ENCODE measurements at regions not wholly inside any gene's neighbourhood (a gene's known extent, or its start where the extent isn't known, plus 50 kb on each side); places are given as distances from the start of the nearest gene placed in this dataset.

GRCh38 chr2:16063251-16063850 is 123.0 kb downstream of the MYCN start:
- TF ChIP-seq MAX (IDR thresholded peaks at IDR 0.05; ENCODE audit: low read depth, low read length) = no peak
- TF ChIP-seq POLR2A (IDR thresholded peaks at IDR 0.05; ENCODE audit: extremely low read depth, insufficient read length) = no peak
- no peak for TF ChIP-seq MYC (IDR thresholded peaks at IDR 0.05; ENCODE audit: low read depth, low read length)
- no peak for TF ChIP-seq CTCF (IDR thresholded peaks at IDR 0.05; ENCODE audit: low read depth, low read length)
- no peak overlapping the region for H3K4me3 ChIP-seq (ENCODE audit: low read depth, low read length)
- DNase-seq (ENCODE audit: low read depth) = no peak

GRCh38 chr2:16062471-16063250 is 122.3 kb downstream of the MYCN start:
- no peak overlapping the region for H3K4me3 ChIP-seq (ENCODE audit: low read depth, low read length)
- TF ChIP-seq POLR2A (IDR thresholded peaks at IDR 0.05; ENCODE audit: extremely low read depth, insufficient read length) (no peak), MAX (IDR thresholded peaks at IDR 0.05; ENCODE audit: low read depth, low read length) (no peak), MYC (IDR thresholded peaks at IDR 0.05; ENCODE audit: low read depth, low read length) (no peak), CTCF (IDR thresholded peaks at IDR 0.05; ENCODE audit: low read depth, low read length) (no peak)
- DNase-seq (ENCODE audit: low read depth) = no peak

- no peak overlapping the region for H3K4me3 ChIP-seq (ENCODE audit: low read depth, low read length)
- no peak for DNase-seq (ENCODE audit: low read depth)
- TF ChIP-seq MAX (IDR thresholded peaks at IDR 0.05; ENCODE audit: low read depth, low read length) (no peak), POLR2A (IDR thresholded peaks at IDR 0.05; ENCODE audit: extremely low read depth, insufficient read length) (no peak), CTCF (IDR thresholded peaks at IDR 0.05; ENCODE audit: low read depth, low read length) (no peak), MYC (IDR thresholded peaks at IDR 0.05; ENCODE audit: low read depth, low read length) (no peak)
Measured at GRCh38 chr2:16061441-16062217, 121.3 kb downstream of the MYCN start.

- TF ChIP-seq MYC (IDR thresholded peaks at IDR 0.05; ENCODE audit: low read depth, low read length) (no peak), CTCF (IDR thresholded peaks at IDR 0.05; ENCODE audit: low read depth, low read length) (no peak), POLR2A (IDR thresholded peaks at IDR 0.05; ENCODE audit: extremely low read depth, insufficient read length) (no peak), MAX (IDR thresholded peaks at IDR 0.05; ENCODE audit: low read depth, low read length) (no peak)
- DNase-seq (ENCODE audit: low read depth) = no peak
- H3K4me3 ChIP-seq (ENCODE audit: low read depth, low read length) = no peak overlapping the region
Measured at GRCh38 chr2:16060936-16061338, 120.6 kb downstream of the MYCN start.

GRCh38 chr2:16060125-16060935 is 120.0 kb downstream of the MYCN start:
- TF ChIP-seq MAX (IDR thresholded peaks at IDR 0.05; ENCODE audit: low read depth, low read length) (no peak), POLR2A (IDR thresholded peaks at IDR 0.05; ENCODE audit: extremely low read depth, insufficient read length) (no peak), MYC (IDR thresholded peaks at IDR 0.05; ENCODE audit: low read depth, low read length) (no peak), CTCF (IDR thresholded peaks at IDR 0.05; ENCODE audit: low read depth, low read length) (no peak)
- no peak for DNase-seq (ENCODE audit: low read depth)
- no peak overlapping the region for H3K4me3 ChIP-seq (ENCODE audit: low read depth, low read length)

All from NB4 (cell line).